ENCODE measurements at regions not wholly inside any gene's neighbourhood (a gene's known extent, or its start where the extent isn't known, plus 50 kb on each side); places are given as distances from the start of the nearest gene placed in this dataset.

- TF ChIP-seq JUN (IDR thresholded peaks at IDR 0.05; ENCODE audit: low read depth, low read length) = no peak
- TF ChIP-seq SP2 (IDR thresholded peaks at IDR 0.05; ENCODE audit: low read length) = no peak
- no peak for TF ChIP-seq TAF1 (IDR thresholded peaks at IDR 0.05; ENCODE audit: low read depth, low read length)
- no peak for TF ChIP-seq TCF12 (IDR thresholded peaks at IDR 0.05; ENCODE audit: low read depth, low read length)
- TF ChIP-seq, protein P1, sequence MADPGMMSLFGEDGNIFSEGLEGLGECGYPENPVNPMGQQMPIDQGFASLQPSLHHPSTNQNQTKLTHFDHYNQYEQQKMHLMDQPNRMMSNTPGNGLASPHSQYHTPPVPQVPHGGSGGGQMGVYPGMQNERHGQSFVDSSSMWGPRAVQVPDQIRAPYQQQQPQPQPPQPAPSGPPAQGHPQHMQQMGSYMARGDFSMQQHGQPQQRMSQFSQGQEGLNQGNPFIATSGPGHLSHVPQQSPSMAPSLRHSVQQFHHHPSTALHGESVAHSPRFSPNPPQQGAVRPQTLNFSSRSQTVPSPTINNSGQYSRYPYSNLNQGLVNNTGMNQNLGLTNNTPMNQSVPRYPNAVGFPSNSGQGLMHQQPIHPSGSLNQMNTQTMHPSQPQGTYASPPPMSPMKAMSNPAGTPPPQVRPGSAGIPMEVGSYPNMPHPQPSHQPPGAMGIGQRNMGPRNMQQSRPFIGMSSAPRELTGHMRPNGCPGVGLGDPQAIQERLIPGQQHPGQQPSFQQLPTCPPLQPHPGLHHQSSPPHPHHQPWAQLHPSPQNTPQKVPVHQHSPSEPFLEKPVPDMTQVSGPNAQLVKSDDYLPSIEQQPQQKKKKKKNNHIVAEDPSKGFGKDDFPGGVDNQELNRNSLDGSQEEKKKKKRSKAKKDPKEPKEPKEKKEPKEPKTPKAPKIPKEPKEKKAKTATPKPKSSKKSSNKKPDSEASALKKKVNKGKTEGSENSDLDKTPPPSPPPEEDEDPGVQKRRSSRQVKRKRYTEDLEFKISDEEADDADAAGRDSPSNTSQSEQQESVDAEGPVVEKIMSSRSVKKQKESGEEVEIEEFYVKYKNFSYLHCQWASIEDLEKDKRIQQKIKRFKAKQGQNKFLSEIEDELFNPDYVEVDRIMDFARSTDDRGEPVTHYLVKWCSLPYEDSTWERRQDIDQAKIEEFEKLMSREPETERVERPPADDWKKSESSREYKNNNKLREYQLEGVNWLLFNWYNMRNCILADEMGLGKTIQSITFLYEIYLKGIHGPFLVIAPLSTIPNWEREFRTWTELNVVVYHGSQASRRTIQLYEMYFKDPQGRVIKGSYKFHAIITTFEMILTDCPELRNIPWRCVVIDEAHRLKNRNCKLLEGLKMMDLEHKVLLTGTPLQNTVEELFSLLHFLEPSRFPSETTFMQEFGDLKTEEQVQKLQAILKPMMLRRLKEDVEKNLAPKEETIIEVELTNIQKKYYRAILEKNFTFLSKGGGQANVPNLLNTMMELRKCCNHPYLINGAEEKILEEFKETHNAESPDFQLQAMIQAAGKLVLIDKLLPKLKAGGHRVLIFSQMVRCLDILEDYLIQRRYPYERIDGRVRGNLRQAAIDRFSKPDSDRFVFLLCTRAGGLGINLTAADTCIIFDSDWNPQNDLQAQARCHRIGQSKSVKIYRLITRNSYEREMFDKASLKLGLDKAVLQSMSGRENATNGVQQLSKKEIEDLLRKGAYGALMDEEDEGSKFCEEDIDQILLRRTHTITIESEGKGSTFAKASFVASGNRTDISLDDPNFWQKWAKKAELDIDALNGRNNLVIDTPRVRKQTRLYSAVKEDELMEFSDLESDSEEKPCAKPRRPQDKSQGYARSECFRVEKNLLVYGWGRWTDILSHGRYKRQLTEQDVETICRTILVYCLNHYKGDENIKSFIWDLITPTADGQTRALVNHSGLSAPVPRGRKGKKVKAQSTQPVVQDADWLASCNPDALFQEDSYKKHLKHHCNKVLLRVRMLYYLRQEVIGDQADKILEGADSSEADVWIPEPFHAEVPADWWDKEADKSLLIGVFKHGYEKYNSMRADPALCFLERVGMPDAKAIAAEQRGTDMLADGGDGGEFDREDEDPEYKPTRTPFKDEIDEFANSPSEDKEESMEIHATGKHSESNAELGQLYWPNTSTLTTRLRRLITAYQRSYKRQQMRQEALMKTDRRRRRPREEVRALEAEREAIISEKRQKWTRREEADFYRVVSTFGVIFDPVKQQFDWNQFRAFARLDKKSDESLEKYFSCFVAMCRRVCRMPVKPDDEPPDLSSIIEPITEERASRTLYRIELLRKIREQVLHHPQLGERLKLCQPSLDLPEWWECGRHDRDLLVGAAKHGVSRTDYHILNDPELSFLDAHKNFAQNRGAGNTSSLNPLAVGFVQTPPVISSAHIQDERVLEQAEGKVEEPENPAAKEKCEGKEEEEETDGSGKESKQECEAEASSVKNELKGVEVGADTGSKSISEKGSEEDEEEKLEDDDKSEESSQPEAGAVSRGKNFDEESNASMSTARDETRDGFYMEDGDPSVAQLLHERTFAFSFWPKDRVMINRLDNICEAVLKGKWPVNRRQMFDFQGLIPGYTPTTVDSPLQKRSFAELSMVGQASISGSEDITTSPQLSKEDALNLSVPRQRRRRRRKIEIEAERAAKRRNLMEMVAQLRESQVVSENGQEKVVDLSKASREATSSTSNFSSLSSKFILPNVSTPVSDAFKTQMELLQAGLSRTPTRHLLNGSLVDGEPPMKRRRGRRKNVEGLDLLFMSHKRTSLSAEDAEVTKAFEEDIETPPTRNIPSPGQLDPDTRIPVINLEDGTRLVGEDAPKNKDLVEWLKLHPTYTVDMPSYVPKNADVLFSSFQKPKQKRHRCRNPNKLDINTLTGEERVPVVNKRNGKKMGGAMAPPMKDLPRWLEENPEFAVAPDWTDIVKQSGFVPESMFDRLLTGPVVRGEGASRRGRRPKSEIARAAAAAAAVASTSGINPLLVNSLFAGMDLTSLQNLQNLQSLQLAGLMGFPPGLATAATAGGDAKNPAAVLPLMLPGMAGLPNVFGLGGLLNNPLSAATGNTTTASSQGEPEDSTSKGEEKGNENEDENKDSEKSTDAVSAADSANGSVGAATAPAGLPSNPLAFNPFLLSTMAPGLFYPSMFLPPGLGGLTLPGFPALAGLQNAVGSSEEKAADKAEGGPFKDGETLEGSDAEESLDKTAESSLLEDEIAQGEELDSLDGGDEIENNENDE (IDR thresholded peaks at IDR 0.05; ENCODE audit: insufficient replicate concordance, low read length) = no peak
These were observed 198.8 kb downstream of the CYRIA start (continued) for GRCh38 chr2:16466821-16467151.

Data from H1 (cell line).